Activated CD8-positive, alpha-beta T cell treated with anti-CD3 and anti-CD28 coated beads for 36 hours (primary cell): ENCODE measurements at regions not wholly inside any gene's neighbourhood (a gene's known extent, or its start where the extent isn't known, plus 50 kb on each side); places are given as distances from the start of the nearest gene placed in this dataset. TPM values are rescaled to one million over a fixed set of nuclear protein-coding genes. Genes with fewer than 3 reads are reported as not detected.

Experiments
- ATAC-seq: fragments of 200-7000 bp; cut with Tn5 transposase; one replicate; pipeline ENCODE4 v1.10.0; 2021; ENCODE audit warnings: mild to moderate bottlenecking, moderate library complexity
- CTCF ChIA-PET: fragments of 350-600 bp; sonication (Branson Sonifier 250); formaldehyde crosslinking; loops from one replicate; lab custom pipeline; 2021; ENCODE audit warnings: antibody characterized with exemption; lab: Charles Lee
- POLR2A ChIA-PET: fragments of 350-600 bp; sonication (Branson Sonifier 250); formaldehyde crosslinking; loops from one replicate; lab custom pipeline; 2021; ENCODE audit warnings: antibody characterized with exemption; lab: Charles Lee
- DNase-seq: peaks from one replicate; pipeline ENCODE4 v3.0.0-alpha.2; 2020
- H3K27ac Mint-ChIP-seq: one replicate; pipeline ENCODE4 v1.8.0; 2021; ENCODE audit warnings: mild to moderate bottlenecking, mixed read lengths
- H3K27me3 Mint-ChIP-seq: one replicate; pipeline ENCODE4 v1.8.0; 2021; ENCODE audit warnings: mixed read lengths
- H3K36me3 Mint-ChIP-seq: one replicate; pipeline ENCODE4 v1.8.0; 2021; ENCODE audit warnings: low read depth, mixed read lengths
- H3K4me1 Mint-ChIP-seq: one replicate; pipeline ENCODE4 v1.8.0; 2021; ENCODE audit warnings: low read depth, mixed read lengths
- H3K4me3 Mint-ChIP-seq: one replicate; pipeline ENCODE4 v1.8.0; 2021; ENCODE audit warnings: mild to moderate bottlenecking, moderate library complexity, mixed read lengths
- H3K9me3 Mint-ChIP-seq: one replicate; pipeline ENCODE4 v1.8.0; 2021; ENCODE audit warnings: mixed read lengths
- intact Hi-C: fragments of 100-400 bp; cut with micrococcal nuclease; formaldehyde crosslinking; loops from one replicate; pipeline ENCODE4 v1.10.0; 2022
- microRNA-seq: library from miRNA; unstranded; fragments of <30 nt; microRNA quantifications from one replicate; pipeline ENCODE4 v1.2.0, GENCODE V29; 2022; ENCODE audit warnings: borderline microRNAs expressed, borderline replicate concordance
- TF ChIP-seq, protein P1 (sequence below): fragments of 200-600 bp; IDR thresholded peaks from one replicate; pipeline ENCODE4 v1.8.0; 2022; ENCODE audit warnings: antibody characterized with exemption, mild to moderate bottlenecking

DNA sequence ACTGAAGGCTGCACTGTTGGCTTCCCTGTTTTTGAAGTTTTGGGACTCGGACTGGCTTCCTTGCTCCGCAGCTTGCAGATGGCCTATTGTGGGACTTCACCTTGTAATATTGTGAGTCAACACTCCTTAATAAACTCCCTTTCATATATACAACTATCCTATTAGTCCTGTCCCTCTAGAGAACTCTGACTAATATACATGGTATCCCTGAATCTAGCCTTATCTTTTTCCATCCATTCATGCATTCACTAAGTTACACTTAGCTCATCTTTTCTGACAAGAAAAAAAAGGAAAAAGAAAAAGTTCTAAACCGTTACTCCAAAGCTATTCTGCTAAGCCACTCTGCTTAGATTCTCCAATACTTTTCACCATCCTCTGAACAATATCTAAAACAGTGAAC lies 1260.2 kb upstream of the PCDH7 start:
- POLR2A ChIA-PET, result no interaction called here
- H3K27ac Mint-ChIP-seq, result no peak overlapping the region
- CTCF ChIA-PET, result no interaction called here
- no peak overlapping the region for H3K4me3 Mint-ChIP-seq
- no peaks in the 10 kb centered on the region for H3K36me3 Mint-ChIP-seq
- DNase-seq (no peak), ATAC-seq (no peak)
- no peaks in the 10 kb centered on the region for H3K4me1 Mint-ChIP-seq
- H3K9me3 Mint-ChIP-seq, result peaks cover 7% of the 10 kb centered on the region
- intact Hi-C loops, result no loop called here
- no peaks in the 10 kb centered on the region for H3K27me3 Mint-ChIP-seq
- TF ChIP-seq, protein P1, sequence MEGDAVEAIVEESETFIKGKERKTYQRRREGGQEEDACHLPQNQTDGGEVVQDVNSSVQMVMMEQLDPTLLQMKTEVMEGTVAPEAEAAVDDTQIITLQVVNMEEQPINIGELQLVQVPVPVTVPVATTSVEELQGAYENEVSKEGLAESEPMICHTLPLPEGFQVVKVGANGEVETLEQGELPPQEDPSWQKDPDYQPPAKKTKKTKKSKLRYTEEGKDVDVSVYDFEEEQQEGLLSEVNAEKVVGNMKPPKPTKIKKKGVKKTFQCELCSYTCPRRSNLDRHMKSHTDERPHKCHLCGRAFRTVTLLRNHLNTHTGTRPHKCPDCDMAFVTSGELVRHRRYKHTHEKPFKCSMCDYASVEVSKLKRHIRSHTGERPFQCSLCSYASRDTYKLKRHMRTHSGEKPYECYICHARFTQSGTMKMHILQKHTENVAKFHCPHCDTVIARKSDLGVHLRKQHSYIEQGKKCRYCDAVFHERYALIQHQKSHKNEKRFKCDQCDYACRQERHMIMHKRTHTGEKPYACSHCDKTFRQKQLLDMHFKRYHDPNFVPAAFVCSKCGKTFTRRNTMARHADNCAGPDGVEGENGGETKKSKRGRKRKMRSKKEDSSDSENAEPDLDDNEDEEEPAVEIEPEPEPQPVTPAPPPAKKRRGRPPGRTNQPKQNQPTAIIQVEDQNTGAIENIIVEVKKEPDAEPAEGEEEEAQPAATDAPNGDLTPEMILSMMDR, result no peak

- no peak for ATAC-seq
- no peak for DNase-seq
- Mint-ChIP-seq H3K27me3 (no peaks in the 10 kb centered on the region), H3K27ac (no peak overlapping the region), H3K9me3 (peaks cover 7% of the 10 kb centered on the region), H3K36me3 (no peaks in the 10 kb centered on the region), H3K4me1 (no peaks in the 10 kb centered on the region), H3K4me3 (no peak overlapping the region)
- POLR2A ChIA-PET, result no interaction called here
- TF ChIP-seq, protein P1, result no peak
- CTCF ChIA-PET, result no interaction called here
- intact Hi-C loops, result no loop called here
These were observed 1253.0 kb upstream of the PCDH7 start for GRCh38 chr4:29467044-29467717.

Small RNAs in the stretch of these regions (microRNA-seq; reads per million reads assigned to microRNA genes)
- gene MIR4275, result not detected
